Skeletal muscle satellite cell (primary cell): ENCODE measurements at regions not wholly inside any gene's neighbourhood (a gene's known extent, or its start where the extent isn't known, plus 50 kb on each side); places are given as distances from the start of the nearest gene placed in this dataset.
"Not testable (repeated sequence)": the region's sequence is repeated elsewhere in the genome, so short reads cannot be mapped to it uniquely, and the experiment has no call there.

Experiments
- H3K27me3 ChIP-seq: 2 replicates; pipeline ENCODE4 v1.7.0; 2013; ENCODE audit warnings: low read length; ENCODE audit not compliant: control insufficient read depth, insufficient read depth
- H3K36me3 ChIP-seq: 2 replicates; pipeline ENCODE4 v1.7.0; 2013; ENCODE audit warnings: mild to moderate bottlenecking, control low read depth, low read length; ENCODE audit not compliant: insufficient read depth
- H3K4me1 ChIP-seq: 2 replicates; pipeline ENCODE4 v1.7.0; 2013; ENCODE audit warnings: low read length; ENCODE audit not compliant: control insufficient read depth, insufficient read depth
- H3K4me2 ChIP-seq: 2 replicates; pipeline ENCODE4 v1.7.0; 2013; ENCODE audit warnings: mild to moderate bottlenecking, low read length
- H3K4me3 ChIP-seq: 2 replicates; pipeline ENCODE4 v1.7.0; 2013; ENCODE audit warnings: low read length
- H3K9ac ChIP-seq: 2 replicates; pipeline ENCODE4 v1.7.0; 2013; ENCODE audit warnings: mild to moderate bottlenecking, low read depth, low read length, moderate library complexity
- H3K9me3 ChIP-seq: replicated peaks from 2 replicates; pipeline ENCODE4 v1.7.0; 2013; ENCODE audit warnings: mild to moderate bottlenecking, control low read depth, low read length

DNA sequence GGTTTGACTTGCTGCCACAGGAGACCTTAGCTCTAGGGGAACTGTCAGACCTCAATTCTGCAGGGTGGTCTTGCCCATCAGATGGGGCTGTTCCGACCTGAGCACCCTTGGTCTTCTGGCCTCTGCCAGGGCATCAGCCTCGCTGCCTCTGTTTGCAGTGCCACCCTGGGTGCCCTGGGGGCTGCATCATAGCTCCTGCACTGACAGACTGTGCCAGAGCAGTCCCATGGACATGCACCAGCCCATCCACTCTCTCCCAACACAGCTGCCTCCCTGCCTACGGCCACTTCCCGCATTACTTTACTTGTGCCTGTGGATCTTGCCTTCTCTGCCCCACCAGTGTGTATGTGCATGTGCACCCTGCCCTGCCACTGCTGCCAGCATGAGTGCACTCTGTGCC lies 884.7 kb upstream of the ARRDC3 start:
- Histone ChIP-seq H3K4me2 (no peak overlapping the region), H3K9me3 (no peaks in the 10 kb centered on the region), H3K9ac (no peak overlapping the region), H3K36me3 (no peaks in the 10 kb centered on the region), H3K4me1 (no peaks in the 10 kb centered on the region), H3K4me3 (no peak overlapping the region), H3K27me3 (peaks cover 9% of the 10 kb centered on the region)

DNA sequence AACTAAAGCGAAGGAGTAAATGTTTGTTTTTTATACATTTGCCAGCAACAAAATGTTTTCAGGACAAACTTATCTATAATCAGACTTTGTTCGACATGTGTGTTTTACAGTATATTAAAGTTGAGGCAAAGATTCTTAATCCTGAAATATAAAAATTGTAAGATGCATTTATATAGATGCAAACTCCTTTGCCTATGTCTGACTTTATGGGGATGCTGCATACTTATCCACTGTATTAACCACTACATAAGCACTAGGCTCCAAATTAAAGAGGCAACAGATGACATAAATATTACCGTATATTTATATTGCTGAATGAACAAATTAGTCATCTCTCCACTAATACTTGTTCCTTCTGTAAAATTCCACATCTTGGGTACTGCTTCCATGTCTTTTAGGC lies 882.7 kb upstream of the ARRDC3 start:
- Histone ChIP-seq H3K9me3 (no peaks in the 10 kb centered on the region), H3K27me3 (peaks cover 9% of the 10 kb centered on the region), H3K4me1 (no peaks in the 10 kb centered on the region), H3K36me3 (no peaks in the 10 kb centered on the region), H3K4me2 (no peak overlapping the region), H3K9ac (no peak overlapping the region), H3K4me3 (no peak overlapping the region)

DNA sequence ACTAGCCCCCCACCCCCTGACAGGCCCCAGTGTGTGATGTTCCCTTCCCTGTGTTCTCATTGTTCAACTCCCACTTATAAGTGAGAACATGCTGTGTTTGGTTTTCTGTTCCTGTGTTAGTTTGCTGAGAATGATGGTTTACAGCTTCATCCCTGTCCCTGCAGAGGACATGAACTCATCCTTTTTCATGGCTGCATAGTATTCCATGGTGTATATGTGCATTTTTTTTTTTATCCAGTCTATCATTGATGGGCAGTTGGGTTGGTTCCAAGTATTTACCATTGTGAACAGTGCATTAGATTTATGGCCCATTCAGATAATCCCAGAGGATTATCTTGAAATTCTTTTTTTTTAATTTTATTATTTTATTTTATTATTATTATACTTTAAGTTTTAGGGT lies 872.5 kb upstream of the ARRDC3 start:
- H3K9me3 ChIP-seq, H3K36me3 ChIP-seq, H3K4me1 ChIP-seq, H3K9ac ChIP-seq, H3K4me2 ChIP-seq, H3K27me3 ChIP-seq, H3K4me3 ChIP-seq: not testable (repeated sequence)

DNA sequence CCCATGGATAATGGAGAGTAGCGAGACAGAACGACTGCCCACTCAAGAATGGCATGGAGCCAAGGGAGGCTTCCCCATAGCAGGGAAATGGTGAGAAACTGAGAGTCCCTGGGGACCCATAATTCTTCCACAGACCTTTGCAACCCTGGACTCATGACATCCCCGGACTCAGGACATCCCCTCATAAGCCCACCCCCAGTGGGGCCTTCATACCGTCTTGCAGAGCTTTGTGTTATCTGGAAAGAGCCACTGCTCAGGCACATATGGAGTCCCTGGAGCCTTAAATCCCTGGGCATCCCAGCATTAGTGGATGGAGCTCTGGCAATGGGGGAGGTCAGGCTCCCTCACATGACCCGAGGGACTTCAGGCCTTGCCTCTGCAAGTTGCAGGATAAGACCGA lies 865.4 kb upstream of the ARRDC3 start:
- Histone ChIP-seq H3K4me1 (no peaks in the 10 kb centered on the region), H3K4me2 (no peak overlapping the region), H3K4me3 (no peak overlapping the region), H3K36me3 (no peaks in the 10 kb centered on the region), H3K9me3 (no peaks in the 10 kb centered on the region), H3K9ac (no peak overlapping the region), H3K27me3 (no peaks in the 10 kb centered on the region)

DNA sequence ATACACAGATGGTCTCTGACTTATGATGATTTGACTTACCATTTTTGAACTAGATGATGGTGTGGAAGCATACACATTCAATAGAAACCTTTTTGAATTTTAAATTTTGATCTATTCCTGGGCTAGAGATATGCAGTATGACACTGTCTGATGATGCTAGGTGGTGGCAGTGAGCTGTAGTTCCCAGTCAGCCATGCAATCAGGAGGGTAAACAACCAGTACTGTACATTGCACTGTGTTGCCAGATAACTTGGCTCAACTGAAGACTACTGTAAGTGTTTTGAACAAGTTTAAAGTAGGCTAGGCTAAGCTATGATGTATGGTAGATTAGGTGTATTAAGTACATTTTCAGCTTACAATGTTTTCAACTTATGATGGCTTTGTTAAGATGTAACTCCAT lies 859.1 kb upstream of the ARRDC3 start:
- H3K4me2 ChIP-seq: no peak overlapping the region
- H3K9me3 ChIP-seq: no peaks in the 10 kb centered on the region
- H3K27me3 ChIP-seq: no peaks in the 10 kb centered on the region
- H3K9ac ChIP-seq: no peak overlapping the region
- no peak overlapping the region for H3K4me3 ChIP-seq
- H3K4me1 ChIP-seq: no peaks in the 10 kb centered on the region
- no peaks in the 10 kb centered on the region for H3K36me3 ChIP-seq

DNA sequence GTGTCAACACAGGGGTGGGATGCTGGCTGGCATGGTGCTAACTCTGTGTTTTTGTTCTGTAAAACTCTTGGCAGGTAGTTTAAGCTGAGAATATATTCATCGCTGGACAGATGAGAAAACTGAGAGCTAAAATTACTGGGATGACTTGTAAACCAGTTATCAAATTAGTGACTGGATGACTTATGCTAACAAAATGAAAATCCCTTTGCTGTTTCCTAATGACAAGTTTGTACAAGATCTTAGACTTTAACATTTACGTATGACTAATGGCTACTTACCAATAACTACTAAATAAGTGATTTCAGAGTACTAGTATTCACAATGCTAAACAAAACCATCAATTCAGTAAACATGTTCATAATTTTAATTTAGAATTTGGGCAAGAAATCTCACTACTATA lies 854.8 kb upstream of the ARRDC3 start:
- H3K9ac ChIP-seq: no peak overlapping the region
- H3K9me3 ChIP-seq: no peaks in the 10 kb centered on the region
- no peaks in the 10 kb centered on the region for H3K36me3 ChIP-seq
- H3K4me1 ChIP-seq: no peaks in the 10 kb centered on the region
- H3K4me2 ChIP-seq: no peak overlapping the region
- no peaks in the 10 kb centered on the region for H3K27me3 ChIP-seq
- H3K4me3 ChIP-seq: no peak overlapping the region

DNA sequence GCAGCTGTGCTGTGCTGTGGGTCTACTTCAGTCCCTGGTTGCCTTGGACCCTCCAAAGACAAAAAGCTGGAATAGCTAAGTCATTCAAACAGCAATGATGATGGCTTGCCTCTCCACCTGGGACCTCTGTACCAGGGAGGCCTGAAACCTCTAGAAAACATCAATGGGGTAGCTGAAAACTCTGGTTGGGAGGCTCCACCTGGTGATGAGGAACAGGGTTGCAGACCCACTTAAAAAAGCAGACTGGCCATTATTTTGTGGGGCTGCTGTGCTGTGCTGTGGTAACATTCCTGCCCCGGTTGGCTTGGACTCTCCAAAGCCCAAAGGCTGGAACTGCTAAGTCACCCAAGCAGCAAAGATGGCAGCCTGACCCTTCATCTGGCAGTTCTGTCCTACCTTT lies 839.3 kb upstream of the ARRDC3 start:
- H3K27me3 ChIP-seq: no peaks in the 10 kb centered on the region
- H3K9me3 ChIP-seq: no peaks in the 10 kb centered on the region
- no peaks in the 10 kb centered on the region for H3K4me1 ChIP-seq
- no peak overlapping the region for H3K9ac ChIP-seq
- no peak overlapping the region for H3K4me3 ChIP-seq
- H3K4me2 ChIP-seq: no peak overlapping the region
- H3K36me3 ChIP-seq: no peaks in the 10 kb centered on the region

DNA sequence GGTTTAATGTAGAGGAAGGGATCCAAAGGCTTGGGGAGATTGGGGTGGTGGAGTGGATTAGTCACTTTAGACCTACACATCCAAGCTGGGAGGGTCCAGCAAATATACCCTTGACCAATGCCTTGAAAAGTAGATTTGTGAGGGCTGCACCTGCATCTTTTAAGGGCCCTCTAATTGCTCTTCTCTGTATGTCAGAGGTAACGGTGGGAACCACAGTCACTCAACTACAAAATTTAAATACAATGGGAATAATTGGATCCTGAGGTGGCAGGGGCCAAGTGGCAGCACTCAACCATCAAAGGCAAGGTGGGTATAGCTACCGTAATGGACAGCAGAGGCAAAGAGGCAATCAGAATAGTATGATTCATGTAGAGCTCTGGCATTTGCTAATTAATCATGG lies 833.7 kb upstream of the ARRDC3 start:
- H3K4me3 ChIP-seq, H3K4me1 ChIP-seq, H3K9ac ChIP-seq, H3K4me2 ChIP-seq, H3K36me3 ChIP-seq, H3K9me3 ChIP-seq, H3K27me3 ChIP-seq: not testable (repeated sequence)

DNA sequence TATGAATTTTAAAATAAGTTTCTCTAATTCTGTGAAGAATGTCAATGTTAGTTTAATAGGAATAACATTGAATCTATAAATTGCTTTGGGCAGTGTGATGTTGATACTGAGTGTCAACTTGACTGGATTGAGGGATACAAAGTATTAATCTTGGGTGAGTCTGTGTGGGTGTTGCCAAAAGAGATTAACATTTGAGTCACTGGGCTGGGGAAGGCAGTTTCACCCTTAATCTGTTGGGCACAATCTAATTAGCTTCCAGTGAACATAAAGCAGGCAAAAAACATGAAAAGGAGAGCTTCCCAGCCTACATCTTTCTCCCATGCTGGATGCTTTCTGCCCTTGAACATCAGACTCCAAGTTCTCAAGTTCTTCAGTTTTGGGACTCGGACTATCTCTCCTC lies 832.0 kb upstream of the ARRDC3 start:
- no peak overlapping the region for H3K9ac ChIP-seq

DNA sequence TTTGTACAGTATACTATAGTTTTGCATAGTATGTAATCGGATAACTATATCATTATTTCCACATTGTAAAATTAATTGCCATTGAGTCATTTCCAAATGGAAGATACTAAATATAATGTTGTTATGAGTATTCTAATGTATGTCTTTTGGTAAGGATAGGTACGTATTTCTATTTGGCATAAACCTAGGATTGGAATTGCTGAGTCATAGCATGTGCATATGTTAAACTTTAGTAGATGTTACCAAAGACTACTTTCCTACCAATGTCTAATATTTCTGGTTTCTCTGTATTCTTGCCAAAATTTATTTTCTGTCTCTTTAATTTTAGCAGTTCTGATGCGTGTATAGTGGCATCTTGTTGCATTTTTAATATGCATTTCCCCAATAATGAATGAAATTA lies 825.1 kb upstream of the ARRDC3 start:
- Histone ChIP-seq H3K4me1 (no peaks in the 10 kb centered on the region), H3K36me3 (no peaks in the 10 kb centered on the region), H3K27me3 (no peaks in the 10 kb centered on the region), H3K4me2 (no peak overlapping the region), H3K4me3 (no peak overlapping the region), H3K9me3 (no peaks in the 10 kb centered on the region), H3K9ac (no peak overlapping the region)

More for the DNA sequence above, 832.0 kb upstream of the ARRDC3 start:
- Histone ChIP-seq H3K4me3 (no peak overlapping the region), H3K27me3 (no peaks in the 10 kb centered on the region), H3K9me3 (no peaks in the 10 kb centered on the region), H3K36me3 (no peaks in the 10 kb centered on the region), H3K4me1 (no peaks in the 10 kb centered on the region), H3K4me2 (no peak overlapping the region)

DNA sequence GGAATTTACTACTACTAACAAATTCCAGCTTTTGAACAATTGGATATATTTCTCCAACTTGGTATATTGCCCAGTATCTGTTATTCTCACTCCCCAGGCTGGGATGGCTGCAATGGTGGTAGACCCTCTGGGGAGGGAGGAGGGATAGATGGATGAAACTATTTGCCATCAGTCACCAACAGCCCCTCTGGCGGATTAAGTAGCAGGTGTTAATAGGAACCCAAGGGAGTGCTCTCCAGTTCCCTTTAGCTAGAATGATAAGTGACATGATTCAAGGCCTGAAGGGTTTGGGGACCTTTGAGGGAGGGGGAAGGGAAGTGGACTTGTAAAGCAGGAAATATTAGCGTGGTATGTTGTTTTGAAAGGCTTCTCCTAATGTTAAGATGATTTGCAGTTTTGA lies 824.0 kb upstream of the ARRDC3 start:
- Histone ChIP-seq H3K9me3 (no peaks in the 10 kb centered on the region), H3K27me3 (no peaks in the 10 kb centered on the region), H3K4me1 (no peaks in the 10 kb centered on the region), H3K36me3 (no peaks in the 10 kb centered on the region), H3K4me3 (no peak overlapping the region), H3K9ac (no peak overlapping the region), H3K4me2 (no peak overlapping the region)

DNA sequence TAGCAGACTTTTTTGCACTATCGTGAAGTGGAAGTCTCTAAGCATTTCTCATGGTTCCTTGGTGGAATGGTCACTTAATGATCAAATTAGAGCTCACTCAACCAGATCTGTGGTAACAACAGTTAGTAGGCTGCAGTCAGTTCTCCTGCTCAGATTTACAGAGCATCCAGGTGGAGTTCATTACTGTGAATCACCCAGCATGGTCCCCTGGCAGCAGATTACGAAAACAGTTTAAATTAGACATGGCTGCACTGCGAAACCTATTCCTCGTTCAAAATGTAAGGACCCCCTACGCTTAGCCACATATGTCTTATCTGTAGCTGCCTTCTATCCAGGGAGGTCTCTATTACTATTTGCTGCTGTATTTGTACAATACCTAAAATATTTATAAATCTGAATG lies 823.6 kb upstream of the ARRDC3 start:
- no peaks in the 10 kb centered on the region for H3K27me3 ChIP-seq
- H3K9me3 ChIP-seq: no peaks in the 10 kb centered on the region
- no peak overlapping the region for H3K4me2 ChIP-seq
- H3K36me3 ChIP-seq: no peaks in the 10 kb centered on the region
- no peak overlapping the region for H3K4me3 ChIP-seq
- no peaks in the 10 kb centered on the region for H3K4me1 ChIP-seq
- no peak overlapping the region for H3K9ac ChIP-seq

DNA sequence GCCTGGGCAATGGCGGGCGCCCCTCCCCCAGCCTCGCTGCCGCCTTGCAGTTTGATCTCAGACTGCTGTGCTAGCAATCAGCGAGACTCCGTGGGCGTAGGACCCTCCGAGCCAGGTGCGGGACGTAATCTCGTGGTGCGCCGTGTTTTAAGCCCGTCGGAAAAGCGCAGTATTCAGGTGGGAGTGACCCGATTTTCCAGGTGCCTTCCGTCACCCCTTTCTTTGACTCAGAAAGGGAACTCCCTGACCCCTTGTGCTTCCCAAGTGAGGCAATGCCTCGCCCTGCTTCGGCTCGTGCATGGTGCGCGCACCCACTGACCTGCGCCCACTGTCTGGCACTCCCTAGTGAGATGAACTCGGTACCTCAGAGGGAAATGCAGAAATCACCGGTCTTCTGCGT lies 815.9 kb upstream of the ARRDC3 start:
- H3K27me3 ChIP-seq, H3K4me1 ChIP-seq, H3K9ac ChIP-seq, H3K4me3 ChIP-seq, H3K9me3 ChIP-seq, H3K36me3 ChIP-seq, H3K4me2 ChIP-seq: not testable (repeated sequence)
